ENCODE measurements at regions not wholly inside any gene's neighbourhood (a gene's known extent, or its start where the extent isn't known, plus 50 kb on each side); places are given as distances from the start of the nearest gene placed in this dataset.
"Not testable (repeated sequence)": the region's sequence is repeated elsewhere in the genome, so short reads cannot be mapped to it uniquely, and the experiment has no call there.

GRCh38 chr14:86115972-86116371, 586.0 kb downstream of the FLRT2 start (continued):
- TF ChIP-seq ZNF462 (CRISPR knock-in tag; IDR thresholded peaks at IDR 0.05) (no peak), REST (IDR thresholded peaks at IDR 0.05; ENCODE audit: unreplicated experiment) (no peak), EZH2phosphoT487 (IDR thresholded peaks at IDR 0.05; ENCODE audit: unreplicated experiment) (no peak), NANOG (IDR thresholded peaks at IDR 0.05; ENCODE audit: borderline replicate concordance) (no peak)

- not testable (repeated sequence) for H3K4me3 ChIP-seq; DNase-seq (ENCODE audit: low spot score); H3K79me2 ChIP-seq (replicated peaks; ENCODE audit: insufficient read depth); H3K27ac ChIP-seq (ENCODE audit: low read depth); H3K4me3 Mint-ChIP-seq; ATAC-seq; H3K4me2 ChIP-seq; H3K9me2 ChIP-seq (ENCODE audit: insufficient read depth); H3K27me3 ChIP-seq (ENCODE audit: insufficient read depth); H3F3A ChIP-seq (replicated peaks; ENCODE audit: low read depth); H3K4me1 ChIP-seq (ENCODE audit: insufficient read depth); H3K9me3 Mint-ChIP-seq; H3K4me1 Mint-ChIP-seq; H3K27me3 Mint-ChIP-seq (ENCODE audit: insufficient read depth, low read depth, poor library complexity); H3K36me3 ChIP-seq (ENCODE audit: insufficient read depth); H2AFZ ChIP-seq; H3K27ac Mint-ChIP-seq; H4K20me1 ChIP-seq (replicated peaks; ENCODE audit: insufficient read depth); H3K36me3 Mint-ChIP-seq (ENCODE audit: low read depth)
Observed at GRCh38 chr14:86110871-86111270, 580.9 kb downstream of the FLRT2 start.

Data from GM23338 (cell line).